Nephron (organoid): ENCODE measurements at regions not wholly inside any gene's neighbourhood (a gene's known extent, or its start where the extent isn't known, plus 50 kb on each side); places are given as distances from the start of the nearest gene placed in this dataset.
"Not testable (repeated sequence)": the region's sequence is repeated elsewhere in the genome, so short reads cannot be mapped to it uniquely, and the experiment has no call there.

Experiments
- H3K27ac Mint-ChIP-seq, 3 experiments: 2 replicates each; pipeline ENCODE4 v1.8.0; 2020; ENCODE audit warnings: mixed read lengths in 3 of 3, mild to moderate bottlenecking in 2 of 3, moderate library complexity in 1 of 3
- H3K27me3 Mint-ChIP-seq: 2 replicates; pipeline ENCODE4 v1.8.0; 2021; ENCODE audit warnings: low read depth, mild to moderate bottlenecking, moderate library complexity, mixed read lengths
- H3K36me3 Mint-ChIP-seq: 2 replicates; pipeline ENCODE4 v1.8.0; 2020; ENCODE audit warnings: low read depth, mixed read lengths
- H3K4me1 Mint-ChIP-seq: 2 replicates; pipeline ENCODE4 v1.8.0; 2020; ENCODE audit warnings: mixed read lengths
- H3K4me3 Mint-ChIP-seq, 3 experiments: 2 replicates each; pipeline ENCODE4 v1.8.0; 2020; ENCODE audit warnings: mild to moderate bottlenecking in 3 of 3, mixed read lengths in 3 of 3, moderate library complexity in 2 of 3
- H3K9me3 Mint-ChIP-seq: 2 replicates; pipeline ENCODE4 v1.8.0; 2020; ENCODE audit warnings: mixed read lengths
- TF ChIP-seq, protein P1 (sequence below), 3 experiments: fragments of 200-600 bp; sonication (generic); IDR thresholded peaks; one replicate each; pipeline ENCODE4 v1.5.0; 2021; ENCODE audit warnings: antibody characterized with exemption in 3 of 3; ENCODE audit not compliant: unreplicated experiment in 3 of 3

DNA sequence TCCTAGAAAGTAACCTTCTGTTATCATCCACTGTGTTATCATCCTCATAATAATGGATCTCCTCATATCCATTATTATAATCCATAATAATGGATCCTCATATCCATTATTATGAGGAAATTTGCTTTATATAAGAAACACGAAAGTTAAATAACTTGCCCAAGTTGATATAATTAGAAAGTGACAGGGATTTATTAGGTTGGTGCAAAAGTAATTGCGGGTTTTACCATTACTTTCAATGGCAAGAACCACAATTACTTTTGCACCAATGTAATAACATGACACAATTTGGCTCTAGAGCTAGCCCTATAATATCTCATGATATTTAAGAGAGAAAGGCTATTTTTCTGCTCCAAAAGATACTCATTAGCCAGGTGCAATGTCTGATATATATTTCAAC lies 275.7 kb upstream of the STXBP5 start:
- Mint-ChIP-seq H3K4me3 (no peak overlapping the region), H3K36me3 (no peaks in the 10 kb centered on the region), H3K4me1 (no peaks in the 10 kb centered on the region), H3K9me3 (peaks cover 2% of the 10 kb centered on the region), H3K27ac (no peak overlapping the region), H3K27me3 (peaks cover 7% of the 10 kb centered on the region)
- TF ChIP-seq, protein P1, sequence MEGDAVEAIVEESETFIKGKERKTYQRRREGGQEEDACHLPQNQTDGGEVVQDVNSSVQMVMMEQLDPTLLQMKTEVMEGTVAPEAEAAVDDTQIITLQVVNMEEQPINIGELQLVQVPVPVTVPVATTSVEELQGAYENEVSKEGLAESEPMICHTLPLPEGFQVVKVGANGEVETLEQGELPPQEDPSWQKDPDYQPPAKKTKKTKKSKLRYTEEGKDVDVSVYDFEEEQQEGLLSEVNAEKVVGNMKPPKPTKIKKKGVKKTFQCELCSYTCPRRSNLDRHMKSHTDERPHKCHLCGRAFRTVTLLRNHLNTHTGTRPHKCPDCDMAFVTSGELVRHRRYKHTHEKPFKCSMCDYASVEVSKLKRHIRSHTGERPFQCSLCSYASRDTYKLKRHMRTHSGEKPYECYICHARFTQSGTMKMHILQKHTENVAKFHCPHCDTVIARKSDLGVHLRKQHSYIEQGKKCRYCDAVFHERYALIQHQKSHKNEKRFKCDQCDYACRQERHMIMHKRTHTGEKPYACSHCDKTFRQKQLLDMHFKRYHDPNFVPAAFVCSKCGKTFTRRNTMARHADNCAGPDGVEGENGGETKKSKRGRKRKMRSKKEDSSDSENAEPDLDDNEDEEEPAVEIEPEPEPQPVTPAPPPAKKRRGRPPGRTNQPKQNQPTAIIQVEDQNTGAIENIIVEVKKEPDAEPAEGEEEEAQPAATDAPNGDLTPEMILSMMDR (IDR thresholded peaks at IDR 0.05; ENCODE audit: unreplicated experiment in 3 of 3), result no peak

DNA sequence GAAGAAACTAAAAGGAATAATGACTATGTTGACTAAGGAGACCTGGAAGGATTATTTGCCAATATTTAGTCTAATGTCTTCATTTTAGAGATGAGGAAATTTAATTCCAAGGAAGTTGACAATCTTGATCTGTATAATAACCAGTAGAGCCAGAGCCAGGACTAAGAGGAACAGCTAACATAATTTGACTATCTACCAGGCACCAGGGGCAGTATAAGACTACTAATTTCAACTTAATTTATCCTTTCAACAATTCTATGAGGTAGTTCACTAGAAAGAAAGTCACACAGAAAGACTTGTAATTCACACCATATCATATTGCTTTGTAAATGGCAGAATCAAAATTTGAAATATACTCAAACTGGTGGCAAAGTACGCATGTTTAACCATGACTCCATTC lies 273.0 kb upstream of the STXBP5 start:
- TF ChIP-seq, protein P1 (IDR thresholded peaks at IDR 0.05; ENCODE audit: unreplicated experiment in 3 of 3), result no peak
- Mint-ChIP-seq H3K36me3 (no peaks in the 10 kb centered on the region), H3K27me3 (peaks cover 19% of the 10 kb centered on the region), H3K4me3 (no peak overlapping the region), H3K4me1 (no peaks in the 10 kb centered on the region), H3K27ac (no peak overlapping the region), H3K9me3 (no peaks in the 10 kb centered on the region)

DNA sequence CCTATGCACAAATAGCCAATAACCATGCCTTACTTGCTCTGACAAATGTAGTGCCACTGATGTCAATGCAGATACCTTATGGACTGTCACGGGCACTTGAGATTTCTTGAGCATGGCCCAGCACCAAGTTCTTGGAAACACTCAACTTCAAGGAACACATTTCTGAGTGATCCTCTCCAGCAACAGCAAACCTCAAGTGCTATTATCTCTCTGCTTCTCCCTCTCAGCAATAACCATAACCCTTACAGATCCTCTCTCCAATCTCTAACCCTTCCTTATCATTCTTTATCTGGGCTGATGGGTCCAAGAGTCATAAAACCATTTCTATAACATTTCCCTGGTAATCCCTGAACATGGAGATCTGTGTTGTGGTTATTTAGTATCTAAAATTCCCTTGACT lies 266.9 kb upstream of the STXBP5 start:
- TF ChIP-seq, protein P1 (IDR thresholded peaks at IDR 0.05; ENCODE audit: unreplicated experiment in 3 of 3), result no peak
- Mint-ChIP-seq H3K36me3 (no peaks in the 10 kb centered on the region), H3K4me3 (no peak overlapping the region), H3K27ac (no peak overlapping the region), H3K9me3 (peaks cover 10% of the 10 kb centered on the region), H3K4me1 (peaks cover 5% of the 10 kb centered on the region), H3K27me3 (peaks cover 21% of the 10 kb centered on the region)

DNA sequence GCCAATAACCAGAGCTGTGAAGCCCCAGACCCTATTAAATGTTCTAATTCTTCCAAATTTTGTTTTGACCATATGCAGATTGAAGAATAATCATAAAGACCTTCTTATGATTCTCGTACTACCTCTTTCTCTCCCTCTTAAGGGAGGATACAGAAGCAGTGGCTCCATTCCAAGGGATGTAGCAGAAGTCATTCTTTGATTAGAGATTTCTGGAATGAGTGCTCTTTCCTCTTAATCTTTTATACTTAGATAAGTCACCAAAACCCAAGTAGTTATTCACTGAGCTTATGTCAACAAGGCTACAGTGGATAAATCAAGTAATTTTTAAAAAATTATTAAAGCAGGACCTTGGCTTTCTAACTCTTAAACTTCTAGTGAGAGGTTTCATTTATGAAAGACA lies 266.0 kb upstream of the STXBP5 start:
- Mint-ChIP-seq H3K9me3 (peaks cover 15% of the 10 kb centered on the region), H3K36me3 (no peaks in the 10 kb centered on the region), H3K4me3 (no peak overlapping the region), H3K27ac (no peak overlapping the region), H3K27me3 (peaks cover 17% of the 10 kb centered on the region), H3K4me1 (peaks cover 5% of the 10 kb centered on the region)
- TF ChIP-seq, protein P1 (IDR thresholded peaks at IDR 0.05; ENCODE audit: unreplicated experiment in 3 of 3), result no peak

DNA sequence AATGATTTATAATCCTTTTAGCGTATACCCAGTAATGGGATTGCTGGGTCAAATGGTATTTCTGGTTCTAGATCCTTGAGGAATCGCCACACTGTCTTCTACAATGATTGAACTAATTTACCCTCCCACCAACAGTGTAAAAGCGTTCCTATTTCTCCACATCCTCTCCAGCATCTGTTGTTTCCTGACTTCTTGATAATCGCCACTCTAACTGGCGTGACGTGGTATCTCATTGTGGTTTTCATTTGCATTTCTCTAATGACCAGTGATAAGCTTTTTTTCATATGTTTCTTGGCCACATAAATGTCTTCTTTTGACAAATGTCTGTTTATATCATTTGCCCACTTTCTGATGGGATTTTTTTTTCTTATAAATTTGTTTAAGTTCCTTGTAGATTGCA lies 264.8 kb upstream of the STXBP5 start:
- Mint-ChIP-seq H3K27me3 (peaks cover 14% of the 10 kb centered on the region), H3K9me3 (peaks cover 18% of the 10 kb centered on the region)
- H3K4me1 Mint-ChIP-seq, H3K27ac Mint-ChIP-seq, H3K36me3 Mint-ChIP-seq, H3K4me3 Mint-ChIP-seq: not testable (repeated sequence)

DNA sequence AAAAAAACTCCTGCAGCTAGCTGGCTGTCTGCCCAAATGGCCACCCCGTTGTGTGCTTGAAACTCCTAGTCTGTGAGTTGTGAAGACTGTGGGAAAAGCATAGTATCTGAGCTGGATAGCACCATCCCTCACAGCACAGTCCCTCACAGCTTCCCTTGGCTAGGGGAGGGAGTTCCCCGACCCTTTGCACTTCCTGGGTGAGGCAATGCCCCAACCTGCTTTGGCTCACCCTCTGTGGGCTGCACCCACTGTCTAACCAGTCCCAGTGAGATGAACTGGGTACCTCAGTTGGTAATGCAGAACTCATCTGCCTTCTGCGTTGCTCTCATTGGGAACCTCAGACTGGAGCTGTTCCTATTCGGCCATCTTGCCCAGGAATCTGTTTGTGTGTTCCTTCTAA lies 260.6 kb upstream of the STXBP5 start:
- peaks cover 6% of the 10 kb centered on the region for H3K27me3 Mint-ChIP-seq
- TF ChIP-seq, protein P1 (IDR thresholded peaks at IDR 0.05; ENCODE audit: unreplicated experiment in 3 of 3), result no peak
- H3K27ac Mint-ChIP-seq, result no peak overlapping the region
- no peaks in the 10 kb centered on the region for H3K4me1 Mint-ChIP-seq
- H3K36me3 Mint-ChIP-seq, result no peaks in the 10 kb centered on the region
- peaks cover 24% of the 10 kb centered on the region for H3K9me3 Mint-ChIP-seq
- H3K4me3 Mint-ChIP-seq, result no peak overlapping the region
